GM21360 (cell line): ENCODE measurements at regions not wholly inside any gene's neighbourhood (a gene's known extent, or its start where the extent isn't known, plus 50 kb on each side); places are given as distances from the start of the nearest gene placed in this dataset.

Experiments
- ATAC-seq: cut with Tn5 transposase; IDR thresholded peaks from one replicate; pipeline ENCODE4 v1.9.1; 2021; ENCODE audit warnings: mild to moderate bottlenecking, moderate library complexity; ENCODE audit not compliant: unreplicated experiment

GRCh38 chr9:86732514-86733171 lies 214.7 kb downstream of the GAS1 start:
- no peak for ATAC-seq

GRCh38 chr9:86731511-86732063 lies 215.7 kb downstream of the GAS1 start:
- ATAC-seq: no peak

GRCh38 chr9:86730163-86730928 lies 217.0 kb downstream of the GAS1 start:
- ATAC-seq: no peak

GRCh38 chr9:86724529-86724928 lies 222.8 kb downstream of the GAS1 start:
- ATAC-seq: no peak

- no peak for ATAC-seq
These were observed 224.0 kb downstream of the GAS1 start for GRCh38 chr9:86723346-86723745.

GRCh38 chr9:86722706-86723075 lies 224.6 kb downstream of the GAS1 start:
- no peak for ATAC-seq

- no peak for ATAC-seq
These were observed 225.2 kb downstream of the GAS1 start for GRCh38 chr9:86721843-86722705.

- no peak for ATAC-seq
These were observed 226.0 kb downstream of the GAS1 start for GRCh38 chr9:86721226-86721781.

- ATAC-seq: no peak
These were observed 226.6 kb downstream of the GAS1 start for GRCh38 chr9:86720639-86721225.

GRCh38 chr9:86718388-86719049 lies 228.8 kb downstream of the GAS1 start:
- ATAC-seq: no peak

GRCh38 chr9:86716326-86716922 lies 230.9 kb downstream of the GAS1 start:
- no peak for ATAC-seq

GRCh38 chr9:86714999-86715398 lies 232.3 kb downstream of the GAS1 start:
- ATAC-seq: no peak

- ATAC-seq: no peak
These were observed 233.3 kb downstream of the GAS1 start for GRCh38 chr9:86713970-86714369.

GRCh38 chr9:86713470-86713869 lies 233.8 kb downstream of the GAS1 start:
- no peak for ATAC-seq

- ATAC-seq: no peak
These were observed 238.1 kb downstream of the GAS1 start for GRCh38 chr9:86708918-86709835.

- no peak for ATAC-seq
These were observed 239.3 kb downstream of the GAS1 start for GRCh38 chr9:86707932-86708510.

- ATAC-seq: no peak
These were observed 240.9 kb downstream of the GAS1 start for GRCh38 chr9:86706391-86706790.

- ATAC-seq: no peak
These were observed 241.8 kb downstream of the GAS1 start for GRCh38 chr9:86705490-86705889.
